GM19452 (cell line): ENCODE measurements at regions not wholly inside any gene's neighbourhood (a gene's known extent, or its start where the extent isn't known, plus 50 kb on each side); places are given as distances from the start of the nearest gene placed in this dataset.

Experiments
- ATAC-seq: cut with Tn5 transposase; IDR thresholded peaks from one replicate; pipeline ENCODE4 v1.9.1; 2021; ENCODE audit not compliant: unreplicated experiment

DNA sequence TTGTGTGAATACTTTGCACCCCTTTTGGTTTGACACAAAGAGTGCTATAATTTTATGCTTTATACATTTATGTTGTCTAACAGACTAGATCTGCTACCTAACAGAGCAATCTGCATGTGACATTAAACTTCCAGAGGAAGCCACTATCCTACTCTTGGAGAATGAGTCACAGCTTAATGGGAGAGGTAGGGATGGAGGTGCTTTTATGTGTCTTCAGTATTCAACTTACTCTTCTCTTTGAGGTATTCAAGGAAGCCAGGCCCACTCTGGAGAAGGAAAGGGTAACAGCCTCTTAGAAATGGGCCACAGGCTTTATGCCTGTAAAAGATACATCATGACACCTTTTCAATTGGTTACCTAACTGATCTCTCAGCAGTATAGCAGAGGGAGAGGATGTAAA is 85.8 kb upstream of the NEUROD1 start:
- ATAC-seq, result no peak

DNA sequence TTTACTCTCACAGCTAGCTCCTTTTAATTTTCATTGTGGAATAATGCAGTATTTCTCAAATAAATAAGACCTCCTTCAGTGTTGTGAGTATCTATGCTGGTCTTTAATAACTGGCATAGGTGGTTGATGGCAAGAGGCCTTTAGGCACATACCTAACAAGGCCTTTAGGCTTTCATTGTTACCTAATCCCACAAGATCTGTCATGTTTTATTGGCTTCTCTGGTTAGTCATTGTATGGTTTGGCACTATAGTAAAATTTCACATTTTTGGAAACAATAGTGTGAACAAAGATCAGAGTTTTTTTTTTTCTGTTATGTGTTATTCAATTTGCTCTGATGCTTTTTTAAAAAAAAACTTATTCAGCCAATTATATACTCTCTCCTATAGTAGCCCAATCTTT is 89.8 kb upstream of the NEUROD1 start:
- ATAC-seq, result no peak

DNA sequence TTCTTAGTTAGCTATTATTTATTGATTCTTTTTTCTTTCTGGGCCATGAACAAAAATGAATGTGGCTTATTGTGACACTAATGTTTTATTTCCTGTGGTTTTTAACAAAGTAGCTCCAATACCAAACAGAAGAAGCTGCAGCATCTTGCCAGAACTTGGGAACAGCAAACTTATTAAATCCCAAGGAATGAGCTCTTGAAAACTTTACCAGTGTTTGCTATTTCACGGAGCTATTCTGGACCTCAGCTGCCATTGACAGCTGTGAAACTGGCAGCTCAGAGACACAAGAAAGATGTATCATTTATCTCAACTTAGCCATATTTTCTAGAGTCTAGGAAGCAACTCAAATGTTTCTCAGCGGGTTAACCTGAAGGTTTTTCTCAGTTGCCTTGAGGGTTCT is 91.0 kb upstream of the NEUROD1 start:
- no peak for ATAC-seq

DNA sequence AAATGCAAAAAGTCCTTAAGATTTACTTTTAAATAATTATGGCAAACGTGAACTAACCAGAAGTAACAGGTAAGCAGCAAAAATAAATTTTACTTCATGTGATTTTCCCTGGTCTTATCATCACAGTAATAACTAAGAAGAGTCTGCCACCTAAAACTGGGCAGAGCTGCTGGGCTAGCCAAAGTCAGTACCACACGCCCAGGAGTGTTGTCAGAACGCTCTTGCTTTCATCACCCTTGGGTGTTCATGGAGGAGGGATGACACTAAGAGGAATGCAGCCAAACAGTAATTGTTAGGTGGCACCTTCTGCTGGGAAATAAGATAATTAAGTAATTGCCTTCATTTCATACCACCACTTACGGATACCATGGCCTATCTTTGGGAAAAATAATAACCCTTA is 92.0 kb upstream of the NEUROD1 start:
- no peak for ATAC-seq

DNA sequence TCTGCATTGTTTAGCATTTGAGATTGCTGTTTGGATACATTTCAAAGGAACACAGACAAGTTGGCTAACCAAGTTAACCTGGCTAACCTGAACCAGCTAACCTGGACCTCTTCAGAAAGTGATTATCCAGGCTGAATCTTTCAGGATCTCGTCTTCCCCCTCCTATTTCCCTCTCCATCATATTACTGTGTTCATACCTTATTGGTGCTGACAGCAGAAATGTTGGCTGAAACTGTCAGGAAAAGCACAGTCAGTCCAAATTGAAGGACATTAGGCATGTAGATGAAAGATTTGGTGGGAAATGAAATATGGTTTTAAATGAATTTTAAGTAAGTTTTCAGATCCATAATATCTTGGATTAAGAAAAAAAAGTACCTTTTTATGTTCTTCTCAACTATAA is 92.5 kb upstream of the NEUROD1 start:
- ATAC-seq, result no peak

DNA sequence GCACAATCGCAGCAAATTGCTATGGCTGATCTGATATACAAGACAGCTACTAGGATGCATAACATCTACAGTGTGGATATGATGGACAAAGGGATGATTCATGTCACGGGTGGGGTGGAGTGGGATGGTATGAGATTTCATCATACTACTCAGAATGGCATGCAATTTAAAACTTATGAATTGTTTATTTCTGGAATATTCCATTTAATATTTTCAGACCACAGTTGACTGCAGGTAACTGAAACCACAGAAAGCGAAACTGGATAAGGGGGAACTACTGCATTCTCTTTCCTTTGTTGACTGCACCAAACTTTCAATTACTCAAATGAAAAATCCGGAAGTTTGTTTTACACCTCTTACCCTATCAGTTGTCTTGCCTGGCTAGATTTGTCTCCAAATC is 94.4 kb upstream of the NEUROD1 start:
- ATAC-seq, result peak; percentile 41

DNA sequence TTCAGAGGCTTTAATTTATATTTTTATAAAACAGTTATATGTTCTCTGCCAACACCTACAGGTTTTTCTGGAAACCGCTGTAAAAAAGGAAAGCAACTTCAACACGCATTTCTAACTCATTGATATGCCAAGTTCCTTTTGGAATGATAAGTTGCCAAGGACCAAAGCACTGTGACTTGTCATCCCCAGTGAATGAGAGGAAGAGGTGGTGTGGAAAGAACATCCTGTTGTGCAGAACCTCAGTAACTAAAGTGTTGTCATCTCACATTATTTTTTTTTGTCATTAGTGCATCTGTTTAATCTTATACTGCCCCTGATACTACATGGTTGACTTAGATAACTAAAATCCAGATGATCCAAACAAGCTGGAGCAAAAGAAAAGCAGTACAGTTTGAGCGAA is 96.0 kb upstream of the NEUROD1 start:
- ATAC-seq, result no peak

DNA sequence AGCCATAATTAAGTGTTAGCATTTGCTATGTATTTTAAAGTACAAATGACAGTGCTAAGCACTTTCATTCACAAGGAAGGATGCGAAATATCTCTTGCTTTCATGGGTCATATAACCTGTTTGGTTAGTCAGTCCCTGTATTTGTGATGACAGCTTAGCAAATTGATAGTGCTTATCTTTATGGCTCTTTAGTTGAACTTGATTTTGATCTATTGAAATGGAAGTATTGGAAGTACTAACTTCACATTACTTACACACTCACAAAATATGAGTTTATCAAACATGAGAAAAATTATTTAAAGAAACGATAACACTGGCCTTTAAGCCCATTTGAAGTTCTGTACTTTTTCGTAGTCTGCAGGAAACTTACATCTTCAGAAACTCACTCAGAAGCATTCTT is 97.4 kb upstream of the NEUROD1 start:
- ATAC-seq, result no peak

DNA sequence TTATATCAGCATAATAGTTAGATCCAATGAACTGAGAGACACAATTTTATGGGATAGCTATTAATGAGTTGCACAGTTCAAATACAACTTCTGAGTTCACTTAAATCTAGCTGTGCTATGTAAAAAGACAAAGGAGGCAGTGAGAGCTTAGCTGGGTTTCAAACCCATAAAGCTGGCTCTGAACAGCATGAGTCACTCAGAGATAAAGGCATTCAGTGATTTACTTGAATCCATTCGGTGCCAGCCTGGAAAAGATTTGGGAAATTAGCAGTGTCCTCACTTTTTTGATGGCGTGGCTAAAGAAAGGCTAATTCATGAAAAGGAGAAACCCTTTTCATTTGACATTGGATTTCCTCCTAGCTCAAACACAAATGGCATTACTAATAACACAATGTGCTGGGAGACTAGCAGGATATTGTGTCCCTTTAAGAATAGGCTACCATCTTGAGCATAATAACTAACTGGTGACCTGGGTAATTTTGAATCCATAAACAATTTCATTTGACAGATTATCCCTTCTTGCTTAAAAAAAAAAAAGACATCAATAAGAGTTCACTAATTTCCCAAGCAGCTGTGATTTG is 98.4 kb upstream of the NEUROD1 start:
- ATAC-seq, result no peak

DNA sequence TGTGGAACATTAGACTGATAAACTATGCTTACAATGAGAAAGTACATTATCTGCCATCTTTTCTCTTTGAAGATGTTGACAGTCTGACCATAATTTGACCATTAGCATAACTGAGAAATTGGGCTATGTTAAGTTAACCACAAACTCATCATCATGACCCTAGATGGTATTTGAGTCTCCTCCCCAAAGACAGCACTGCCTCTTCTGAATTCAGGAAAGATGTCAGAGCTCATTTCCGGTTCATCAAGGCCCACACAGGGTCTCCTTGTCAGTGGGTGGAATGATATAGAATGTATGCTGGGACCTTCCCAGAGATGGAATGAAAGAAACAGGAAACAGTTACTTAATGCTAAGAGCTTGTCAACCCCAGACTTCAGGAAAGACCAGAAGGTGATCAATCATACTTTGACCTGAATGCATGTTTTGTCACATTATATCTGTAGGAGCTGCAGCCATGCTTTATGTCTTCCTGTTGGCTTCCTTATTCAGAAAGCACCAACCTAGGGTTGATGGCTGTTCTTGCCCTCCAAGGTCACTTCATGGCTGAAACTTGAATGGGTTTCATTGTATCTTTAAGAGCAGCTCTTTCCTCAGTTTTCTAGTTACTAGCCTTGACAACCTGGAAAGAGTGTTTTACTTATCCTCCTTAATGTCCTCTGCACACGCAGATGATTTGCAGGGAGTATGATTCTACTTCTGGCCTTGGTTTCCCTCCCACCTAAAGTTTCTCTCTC is 99.1 kb upstream of the NEUROD1 start:
- peak; percentile 43 for ATAC-seq

DNA sequence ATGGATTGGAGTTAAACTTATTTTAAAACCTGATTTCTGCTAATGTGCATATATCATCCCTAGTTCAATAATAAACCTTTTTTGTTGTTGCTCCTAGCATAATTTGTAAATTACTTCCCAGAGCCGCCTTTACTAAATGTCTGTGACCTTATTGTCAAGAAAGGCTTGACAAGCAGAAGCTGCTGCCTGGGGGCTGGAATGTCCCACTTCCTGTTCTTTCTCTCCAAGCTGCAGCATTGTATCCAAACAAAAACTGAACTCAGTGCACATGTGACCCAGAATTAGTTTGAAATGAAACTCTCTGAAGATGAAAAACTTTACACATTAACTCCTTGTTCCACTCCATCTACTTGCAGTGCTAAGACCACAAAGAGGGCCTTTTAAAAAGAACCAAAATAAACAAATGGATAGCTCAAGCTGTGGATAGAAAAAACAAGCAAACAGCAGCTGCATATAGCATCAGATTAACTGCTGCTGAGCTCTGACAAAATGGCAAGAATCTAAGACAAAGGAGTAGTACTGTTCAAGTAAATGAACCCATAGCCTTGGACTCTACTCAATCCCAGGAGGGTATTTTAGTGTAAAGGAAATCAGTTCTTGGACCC is 99.8 kb upstream of the NEUROD1 start:
- peak; percentile 70 for ATAC-seq

DNA sequence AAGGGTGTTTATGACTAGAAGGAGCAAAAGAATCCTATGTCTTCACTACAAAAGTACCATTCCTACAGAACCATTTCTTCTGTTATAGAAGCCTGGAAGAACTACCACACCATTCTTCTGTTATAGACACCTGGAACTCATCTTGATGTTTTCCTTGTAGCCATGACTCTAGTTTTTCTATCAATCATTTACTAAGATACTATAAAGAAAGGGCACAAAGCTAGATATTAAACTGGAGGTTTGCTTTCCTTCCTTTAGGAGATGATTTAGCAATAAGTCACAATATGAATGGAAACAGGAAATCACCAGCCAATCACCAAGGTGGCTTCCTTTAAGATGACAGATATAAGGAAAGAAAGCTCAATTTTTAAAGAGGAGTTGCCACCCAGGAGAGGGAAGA is 100.3 kb upstream of the NEUROD1 start:
- ATAC-seq, result peak; percentile 34

DNA sequence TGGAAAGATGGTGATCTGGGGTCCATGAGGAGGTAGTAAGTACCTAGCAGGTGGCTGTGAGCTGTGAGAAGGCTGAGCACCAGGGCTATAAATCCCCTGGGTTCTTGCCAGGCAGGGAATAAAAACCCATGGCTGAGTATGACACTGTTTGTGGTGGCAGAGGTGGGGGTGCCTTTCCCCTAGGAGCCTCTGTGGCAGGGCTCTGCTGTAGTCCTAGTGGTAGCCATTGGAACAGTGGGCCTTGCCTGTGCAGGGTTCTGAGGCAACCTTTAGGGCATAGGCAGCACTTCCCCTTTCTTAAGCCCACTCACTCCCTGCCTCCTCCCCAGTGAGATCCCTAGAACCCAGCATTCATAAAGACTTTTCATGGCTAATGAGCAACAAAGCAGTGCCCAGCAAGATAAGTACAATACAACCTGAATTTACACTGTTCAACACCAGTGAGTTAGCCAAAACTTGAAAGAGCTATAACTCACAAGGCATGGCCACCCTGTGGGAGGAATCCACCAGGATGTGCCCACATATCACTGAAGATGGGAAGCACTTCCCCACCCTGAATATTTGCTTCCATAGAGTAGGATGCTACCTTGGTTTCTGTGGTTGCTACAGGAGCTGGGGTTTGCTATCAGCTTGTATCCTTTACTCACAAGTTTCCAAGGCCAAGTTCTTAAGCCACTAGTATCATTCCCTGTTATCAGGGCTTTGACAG is 100.9 kb upstream of the NEUROD1 start:
- peak; percentile 53 for ATAC-seq

DNA sequence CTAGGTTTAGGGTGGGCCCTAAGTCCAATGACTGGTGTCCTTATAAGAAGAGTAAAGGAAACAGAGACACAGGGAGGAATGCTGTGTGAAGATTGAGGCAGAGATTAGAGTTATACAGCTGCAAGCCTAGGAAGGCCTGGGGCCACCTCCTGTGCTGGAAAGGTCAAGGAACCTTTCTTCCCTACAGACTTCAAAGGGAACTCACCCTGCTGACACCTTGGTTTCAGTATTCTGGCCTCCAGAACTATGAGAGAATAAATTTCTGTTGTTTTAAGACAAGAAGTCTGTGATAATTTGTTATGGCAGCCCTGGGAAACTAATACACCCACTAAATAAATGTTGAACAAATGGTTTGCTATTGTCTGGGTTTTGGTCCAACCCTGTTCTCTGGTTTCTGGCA is 102.3 kb upstream of the NEUROD1 start:
- no peak for ATAC-seq

DNA sequence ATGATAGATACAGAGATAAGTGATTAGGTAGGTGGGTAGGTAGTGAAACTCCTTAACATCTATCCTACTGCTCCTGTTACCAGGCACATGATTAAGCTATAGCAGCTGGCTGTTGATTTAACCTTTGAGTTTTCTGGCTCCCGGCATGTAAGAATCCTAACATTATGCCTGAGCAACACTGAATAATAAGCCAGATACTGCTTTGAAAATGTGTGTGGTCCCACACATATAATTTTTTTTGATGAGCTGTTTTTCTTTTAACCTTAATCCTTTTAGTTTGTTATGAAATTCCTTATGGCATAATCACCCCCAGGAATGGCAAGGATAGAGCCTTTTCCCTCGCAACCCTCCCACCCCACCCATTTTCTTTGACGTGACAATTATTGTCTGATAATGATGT is 104.2 kb upstream of the NEUROD1 start:
- no peak for ATAC-seq

DNA sequence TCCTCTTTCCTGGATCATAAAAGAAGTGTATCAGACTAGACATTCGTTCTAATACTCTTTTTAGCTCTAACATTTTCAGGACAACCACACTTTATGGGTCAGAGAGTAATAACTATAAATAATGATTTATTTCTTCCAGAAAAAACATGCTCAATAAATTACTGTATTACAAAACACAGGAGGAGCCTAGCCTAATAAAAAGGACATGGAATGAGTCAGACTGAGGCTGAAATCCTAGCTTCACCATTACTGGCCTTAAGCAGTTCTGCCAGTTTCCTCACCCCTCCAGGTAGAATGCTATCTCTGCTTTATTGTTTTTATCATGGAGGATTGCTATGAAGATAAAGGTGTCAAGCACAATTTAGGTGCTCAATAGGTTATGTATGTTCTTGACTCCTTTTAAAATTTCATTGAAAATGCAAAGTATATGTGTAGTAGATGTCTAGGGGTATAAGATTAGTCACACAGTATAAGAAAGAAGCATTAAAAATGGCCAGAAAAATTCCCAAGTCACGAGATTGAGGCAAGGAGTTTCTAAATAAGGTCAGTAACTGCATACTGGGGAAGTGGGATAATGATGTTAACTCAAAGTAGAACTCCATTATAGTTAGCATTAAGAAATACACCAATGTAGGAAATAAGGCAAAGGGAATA is 105.5 kb upstream of the NEUROD1 start:
- no peak for ATAC-seq

DNA sequence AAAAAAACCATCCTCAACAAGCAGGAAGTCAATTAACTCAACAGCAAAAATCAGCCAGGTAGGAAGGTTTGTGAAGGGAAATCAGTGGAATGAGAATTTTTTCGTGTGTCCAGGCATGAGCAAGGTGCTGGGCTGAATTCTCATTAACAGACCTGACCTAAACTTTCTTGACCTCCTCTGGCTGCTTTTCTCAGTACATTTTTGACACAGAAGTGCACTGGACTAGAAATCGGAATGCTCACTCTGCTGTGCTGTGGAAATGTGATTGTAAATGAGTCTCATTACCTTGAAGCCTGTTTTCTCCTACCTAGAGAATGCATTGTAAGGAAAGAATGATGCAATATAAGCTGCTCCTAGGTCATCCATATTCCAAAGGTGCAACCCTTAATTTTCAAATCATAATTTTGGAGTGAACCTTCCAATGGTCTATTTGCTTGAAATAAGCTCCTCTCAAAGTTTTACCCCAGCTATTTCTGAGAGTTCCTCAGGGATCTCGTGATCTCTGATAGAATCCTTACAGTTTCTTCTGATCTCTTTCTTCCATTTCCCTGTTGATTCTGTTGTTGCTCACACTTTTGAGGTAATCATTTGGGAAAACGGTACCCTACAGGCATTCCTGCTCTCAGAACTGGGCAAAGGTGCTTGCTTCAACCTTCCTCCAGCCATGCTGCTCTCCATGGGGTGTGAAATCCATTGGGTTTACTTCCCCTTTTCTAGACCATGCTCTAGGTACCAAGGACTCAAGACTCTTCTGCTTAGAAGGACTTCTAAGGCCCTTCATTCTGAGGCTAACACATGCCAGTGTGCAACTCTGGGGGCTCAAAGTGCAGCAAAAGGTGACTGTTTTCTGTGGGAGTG is 104.9 kb upstream of the ITPRID2 start:
- no peak for ATAC-seq

DNA sequence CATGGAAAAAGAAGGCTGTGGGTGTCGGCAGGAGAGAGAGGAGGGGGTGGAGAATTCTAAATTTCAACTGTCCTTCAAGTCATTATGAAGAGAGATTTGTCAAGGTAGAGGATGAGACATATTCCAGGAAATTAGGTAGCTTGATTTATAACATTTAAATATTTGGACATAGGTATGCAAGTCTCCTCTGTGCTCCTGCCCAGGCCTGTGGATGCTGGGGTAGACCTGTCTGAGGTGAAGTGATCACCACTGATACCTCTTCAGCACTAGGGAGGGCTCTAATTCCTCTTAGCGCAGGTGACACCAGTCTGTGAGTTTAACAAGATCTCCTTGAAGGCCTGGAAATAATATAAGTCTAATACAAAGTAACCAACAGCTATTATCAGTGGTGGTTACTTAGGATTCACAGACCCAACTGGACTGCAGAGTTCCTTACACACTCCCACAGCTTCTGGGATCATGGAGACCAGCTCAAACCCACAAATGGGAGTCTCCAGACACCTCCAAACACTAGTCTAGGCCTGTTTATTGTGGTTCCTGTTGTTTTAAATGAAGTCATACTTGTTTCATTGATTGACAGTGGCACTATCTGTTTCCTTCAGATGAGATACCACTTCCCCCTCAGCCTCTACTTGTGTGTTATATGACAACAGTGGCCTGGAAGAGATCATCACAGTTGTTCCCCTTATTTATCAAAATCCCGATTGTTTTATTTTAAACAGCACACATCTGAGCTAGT is 104.1 kb upstream of the ITPRID2 start:
- no peak for ATAC-seq

DNA sequence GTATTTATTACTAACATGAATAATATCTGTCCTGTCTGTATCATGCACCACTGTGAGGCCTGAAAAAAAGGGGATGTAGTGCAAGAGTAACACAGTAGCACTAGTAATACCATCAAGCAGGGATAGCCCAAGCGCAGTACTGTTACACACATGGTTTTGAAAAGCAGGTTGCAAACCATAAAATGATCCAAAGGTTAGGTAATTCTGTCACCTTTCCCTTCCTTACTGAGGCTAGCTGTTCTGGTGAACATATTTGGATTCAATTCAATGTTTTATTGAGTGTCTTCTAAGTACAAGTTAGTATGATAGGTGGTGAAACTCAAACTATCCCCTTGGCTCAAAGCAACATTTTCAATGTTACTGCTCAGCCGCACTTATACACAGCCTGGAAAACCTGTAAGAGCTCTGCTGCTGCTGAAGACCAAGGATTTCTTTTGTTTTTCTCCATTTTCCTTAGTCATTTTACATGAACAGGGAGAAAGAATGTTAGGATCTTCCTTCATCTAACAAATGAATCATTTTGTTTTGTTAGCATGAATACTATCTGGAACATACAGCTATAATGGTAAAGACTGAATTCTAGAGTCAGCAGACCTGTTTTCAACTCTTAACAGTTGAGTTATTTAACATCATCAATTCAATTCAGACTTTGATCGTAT is 102.5 kb upstream of the ITPRID2 start:
- no peak for ATAC-seq
